ENCODE measurements at regions not wholly inside any gene's neighbourhood (a gene's known extent, or its start where the extent isn't known, plus 50 kb on each side); places are given as distances from the start of the nearest gene placed in this dataset.
A peak's percentile ranks its signal among the peaks of the same experiment; 100 is the strongest.
"Not testable (repeated sequence)": the region's sequence is repeated elsewhere in the genome, so short reads cannot be mapped to it uniquely, and the experiment has no call there.

DNA sequence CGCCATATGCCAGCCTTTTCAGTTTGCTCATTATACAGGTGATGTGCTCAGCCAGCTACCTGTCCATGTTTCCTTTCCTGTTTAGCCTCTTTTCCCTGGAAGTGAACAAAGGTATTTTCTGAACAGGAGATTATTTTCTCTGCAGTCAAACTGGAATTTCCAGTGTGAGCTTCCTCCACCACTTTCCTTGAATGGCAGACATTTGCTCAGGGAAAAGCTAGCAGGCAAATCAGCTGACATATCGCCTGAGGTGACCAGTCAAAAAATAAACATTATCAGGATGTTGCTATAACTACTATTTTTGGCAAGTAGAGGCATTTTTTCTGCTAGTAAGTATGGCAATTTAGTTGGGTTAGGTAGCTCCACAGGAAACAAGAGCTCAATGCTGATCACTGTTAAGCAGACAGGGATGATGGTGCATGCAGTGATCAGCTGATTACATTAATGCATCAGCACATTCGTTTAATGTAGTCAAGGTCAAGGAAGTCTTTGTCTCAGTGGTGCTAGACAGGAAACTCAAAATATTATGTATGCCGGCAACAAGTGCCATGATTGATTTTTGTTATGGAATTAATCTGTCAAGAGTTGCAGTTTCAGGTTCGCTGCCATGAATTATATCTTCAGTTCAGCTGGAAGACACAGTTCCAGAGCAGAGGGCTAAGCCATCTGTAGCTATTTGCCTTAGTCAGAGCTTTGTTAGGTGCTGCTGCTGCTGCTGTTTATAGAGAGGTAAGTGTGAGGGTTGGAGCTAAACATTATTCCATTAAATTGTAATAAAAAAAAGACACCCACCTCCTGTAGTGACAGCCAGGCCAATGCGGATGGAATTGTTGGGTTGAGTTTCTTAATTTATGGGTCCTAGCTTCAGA lies 179.7 kb upstream of the ST6GALNAC5 start:
- DNase-seq (ENCODE audit: low spot score) (no peak), ATAC-seq (no peak)
- H3K9me3 Mint-ChIP-seq, result peaks cover 4% of the 10 kb centered on the region
- H3K36me3 Mint-ChIP-seq, result no peaks in the 10 kb centered on the region
- H3K27me3 Mint-ChIP-seq, result no peaks in the 10 kb centered on the region
- no peak overlapping the region for H3K4me3 Mint-ChIP-seq
- H3K27ac Mint-ChIP-seq, result no peak overlapping the region
- no peaks in the 10 kb centered on the region for H3K4me1 Mint-ChIP-seq (ENCODE audit: low read depth in 2 of 2)

DNA sequence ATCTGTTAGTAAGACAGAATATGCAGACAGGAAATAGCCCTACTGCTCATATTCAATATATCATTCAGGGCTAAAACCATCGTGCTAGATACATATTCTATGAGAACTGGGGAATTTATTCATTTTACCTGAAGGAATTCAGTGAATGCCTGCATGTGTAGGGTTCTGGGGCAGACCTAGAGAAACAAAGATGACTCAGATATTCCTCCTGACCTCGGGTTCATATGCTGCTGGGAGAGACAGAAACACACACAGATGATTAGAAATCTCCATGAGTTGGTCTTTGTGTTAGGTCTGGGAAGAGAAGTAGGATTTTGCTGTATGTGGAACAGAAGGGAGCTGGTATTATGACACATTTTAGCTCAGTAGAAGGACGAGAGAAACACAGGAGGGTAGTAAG lies 176.5 kb upstream of the ST6GALNAC5 start:
- Mint-ChIP-seq H3K4me3 (no peak overlapping the region), H3K4me1 (ENCODE audit: low read depth in 2 of 2) (no peaks in the 10 kb centered on the region), H3K9me3 (peaks cover 18% of the 10 kb centered on the region), H3K27ac (no peak overlapping the region), H3K27me3 (no peaks in the 10 kb centered on the region), H3K36me3 (no peaks in the 10 kb centered on the region)
- ATAC-seq (no peak), DNase-seq (ENCODE audit: low spot score) (no peak)

DNA sequence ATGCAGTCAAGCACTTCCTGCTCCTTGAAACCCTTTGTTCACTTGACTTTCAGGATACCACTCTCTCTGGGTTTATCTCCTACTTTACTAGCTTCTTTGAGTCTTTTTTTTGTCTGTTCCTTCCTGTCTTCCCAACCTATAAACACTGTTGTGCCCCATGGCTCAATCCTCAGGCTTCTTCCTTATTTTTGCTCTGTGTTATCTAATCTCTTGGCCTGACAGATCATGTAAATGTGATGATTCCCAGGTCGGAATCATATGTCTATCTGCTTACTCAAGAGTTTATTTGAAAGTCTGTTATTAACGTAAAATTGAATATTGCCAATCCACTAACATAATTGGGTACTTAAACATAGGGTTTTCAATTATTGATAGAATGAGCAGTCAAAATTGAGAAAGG lies 171.7 kb upstream of the ST6GALNAC5 start:
- no peaks in the 10 kb centered on the region for H3K4me1 Mint-ChIP-seq (ENCODE audit: low read depth in 2 of 2)
- H3K36me3 Mint-ChIP-seq, result no peaks in the 10 kb centered on the region
- no peak overlapping the region for H3K27ac Mint-ChIP-seq
- H3K9me3 Mint-ChIP-seq, result peaks cover 18% of the 10 kb centered on the region
- no peaks in the 10 kb centered on the region for H3K27me3 Mint-ChIP-seq
- no peak overlapping the region for H3K4me3 Mint-ChIP-seq
- no peak for DNase-seq (ENCODE audit: low spot score)
- ATAC-seq, result no peak

DNA sequence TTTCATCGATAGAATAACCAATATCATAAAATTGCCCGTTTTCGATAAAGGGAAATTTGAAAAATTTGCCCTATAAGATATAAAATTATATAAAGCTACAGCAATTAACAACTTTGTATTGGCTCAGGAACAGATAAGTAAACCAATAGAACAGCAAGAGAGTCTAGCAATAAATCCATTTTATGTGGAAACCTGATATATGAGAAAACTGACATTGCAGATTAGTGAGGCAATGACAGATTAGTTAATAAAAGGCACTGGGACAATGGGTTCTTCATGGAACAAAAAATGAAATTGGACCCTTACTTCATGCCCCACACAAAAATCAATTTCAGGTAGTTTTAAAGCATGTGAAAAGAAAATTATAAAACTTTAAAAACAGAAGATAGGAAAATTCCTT lies 169.9 kb upstream of the ST6GALNAC5 start:
- DNase-seq (ENCODE audit: low spot score) (no peak), ATAC-seq (no peak)
- no peaks in the 10 kb centered on the region for H3K36me3 Mint-ChIP-seq
- H3K9me3 Mint-ChIP-seq, result peaks cover 14% of the 10 kb centered on the region
- no peak overlapping the region for H3K27ac Mint-ChIP-seq
- H3K4me3 Mint-ChIP-seq, result no peak overlapping the region
- no peaks in the 10 kb centered on the region for H3K4me1 Mint-ChIP-seq (ENCODE audit: low read depth in 2 of 2)
- no peaks in the 10 kb centered on the region for H3K27me3 Mint-ChIP-seq

DNA sequence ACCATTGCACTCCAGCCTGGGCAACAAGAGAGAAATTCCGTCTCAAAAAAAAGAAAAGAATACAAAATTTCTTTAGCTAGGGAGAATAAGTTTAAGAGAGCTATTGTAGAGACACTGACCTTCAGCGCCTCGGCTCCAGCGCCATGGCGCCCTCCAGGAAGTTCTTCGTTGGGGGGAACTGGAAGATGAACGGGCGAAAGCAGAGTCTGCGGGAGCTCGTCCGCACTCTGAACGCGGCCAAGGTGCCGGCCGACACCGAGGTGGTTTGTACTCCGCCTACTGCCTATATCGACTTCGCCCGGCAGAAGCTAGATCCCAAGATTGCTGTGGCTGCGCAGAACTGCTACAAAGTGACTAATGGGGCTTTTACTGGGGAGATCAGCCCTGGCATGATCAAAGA lies 167.6 kb upstream of the ST6GALNAC5 start:
- not testable (repeated sequence) for DNase-seq (ENCODE audit: low spot score); H3K4me3 Mint-ChIP-seq; H3K9me3 Mint-ChIP-seq; H3K27ac Mint-ChIP-seq; H3K36me3 Mint-ChIP-seq; H3K4me1 Mint-ChIP-seq (ENCODE audit: low read depth in 2 of 2); H3K27me3 Mint-ChIP-seq
- peak in 1 of 2 donors; percentile 57 for ATAC-seq

DNA sequence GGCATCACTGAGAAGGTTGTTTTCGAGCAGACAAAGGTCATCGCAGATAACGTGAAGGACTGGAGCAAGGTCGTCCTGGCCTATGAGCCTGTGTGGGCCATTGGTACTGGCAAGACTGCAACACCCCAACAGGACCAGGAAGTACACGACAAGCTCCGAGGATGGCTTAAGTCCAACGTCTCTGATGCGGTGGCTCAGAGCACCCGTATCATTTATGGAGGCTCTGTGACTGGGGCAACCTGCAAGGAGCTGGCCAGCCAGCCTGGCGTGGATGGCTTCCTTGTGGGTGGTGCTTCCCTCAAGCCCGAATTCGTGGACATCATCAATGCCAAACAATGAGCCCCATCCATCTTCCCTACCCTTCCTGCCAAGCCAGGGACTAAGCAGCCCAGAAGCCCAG lies 167.1 kb upstream of the ST6GALNAC5 start:
- not testable (repeated sequence) for H3K27ac Mint-ChIP-seq; DNase-seq (ENCODE audit: low spot score); H3K9me3 Mint-ChIP-seq; H3K4me3 Mint-ChIP-seq; H3K27me3 Mint-ChIP-seq; H3K4me1 Mint-ChIP-seq (ENCODE audit: low read depth in 2 of 2); H3K36me3 Mint-ChIP-seq
- ATAC-seq, result peak; percentile 15 to 27

DNA sequence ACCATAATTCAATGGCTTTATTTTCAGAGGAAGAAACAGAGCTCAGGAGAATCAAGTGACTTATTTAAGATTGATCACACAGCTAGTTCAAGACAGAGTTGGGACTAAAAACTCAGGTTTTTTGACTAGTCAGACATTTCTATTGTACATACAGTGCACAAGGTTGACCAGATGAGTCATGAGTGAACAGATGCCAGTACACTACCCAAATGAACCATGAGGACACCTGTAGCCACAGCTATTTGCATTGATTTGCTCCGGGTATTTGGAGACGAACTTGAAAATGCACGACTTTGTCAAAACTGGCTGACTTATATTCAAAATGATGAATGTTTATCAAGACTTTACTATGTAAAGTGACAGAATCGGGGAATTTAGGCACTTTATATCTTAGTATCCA lies 161.7 kb upstream of the ST6GALNAC5 start:
- Mint-ChIP-seq H3K27me3 (no peaks in the 10 kb centered on the region), H3K4me1 (ENCODE audit: low read depth in 2 of 2) (no peaks in the 10 kb centered on the region), H3K9me3 (no peaks in the 10 kb centered on the region), H3K36me3 (no peaks in the 10 kb centered on the region), H3K4me3 (no peak overlapping the region), H3K27ac (no peak overlapping the region)
- DNase-seq (ENCODE audit: low spot score), result no peak
- no peak for ATAC-seq

DNA sequence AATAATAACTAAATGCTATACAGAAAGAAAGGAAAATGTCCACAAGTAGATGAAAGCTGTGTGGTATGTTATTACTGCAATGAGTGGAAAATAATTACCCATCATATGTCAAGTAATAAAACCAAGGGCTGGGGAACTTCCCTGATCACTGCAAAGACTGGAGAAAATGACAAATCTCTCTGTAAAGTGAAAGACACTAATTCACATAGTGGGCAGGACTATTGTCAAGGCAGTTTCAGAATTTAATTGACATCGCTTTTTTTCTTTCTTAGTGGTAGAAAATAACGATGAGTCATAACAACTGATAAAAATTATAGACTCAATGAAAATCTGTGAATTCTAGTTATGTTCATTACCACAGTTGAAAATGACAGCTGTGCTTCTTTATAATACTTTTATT lies 153.7 kb upstream of the ST6GALNAC5 start:
- peaks cover 0 to 10% of the 10 kb centered on the region in 2 donors for H3K27me3 Mint-ChIP-seq
- DNase-seq (ENCODE audit: low spot score) (no peak), ATAC-seq (no peak)
- peaks cover 5% of the 10 kb centered on the region for H3K9me3 Mint-ChIP-seq
- no peaks in the 10 kb centered on the region for H3K36me3 Mint-ChIP-seq
- no peaks in the 10 kb centered on the region for H3K4me1 Mint-ChIP-seq (ENCODE audit: low read depth in 2 of 2)
- no peak overlapping the region for H3K4me3 Mint-ChIP-seq
- no peak overlapping the region for H3K27ac Mint-ChIP-seq

DNA sequence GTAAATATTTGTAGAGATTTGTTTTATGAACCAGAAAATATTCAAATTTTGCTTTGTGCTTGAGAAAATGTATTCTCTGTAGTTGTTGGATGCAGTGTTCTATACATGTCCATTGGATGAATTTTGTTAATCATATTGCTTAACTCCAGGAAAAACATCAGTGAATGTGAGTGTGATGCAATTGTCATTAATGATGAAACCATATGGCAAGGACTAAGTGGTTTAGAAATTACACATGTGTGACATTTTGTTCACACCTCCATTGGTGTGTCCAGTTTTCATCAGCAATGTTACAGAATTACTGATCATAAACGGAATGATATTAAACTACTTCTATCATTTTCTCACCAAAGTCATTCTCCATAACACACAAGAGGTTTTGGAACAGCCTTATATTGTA lies 151.8 kb upstream of the ST6GALNAC5 start:
- Mint-ChIP-seq H3K4me3 (no peak overlapping the region), H3K4me1 (ENCODE audit: low read depth in 2 of 2) (no peaks in the 10 kb centered on the region)

DNA sequence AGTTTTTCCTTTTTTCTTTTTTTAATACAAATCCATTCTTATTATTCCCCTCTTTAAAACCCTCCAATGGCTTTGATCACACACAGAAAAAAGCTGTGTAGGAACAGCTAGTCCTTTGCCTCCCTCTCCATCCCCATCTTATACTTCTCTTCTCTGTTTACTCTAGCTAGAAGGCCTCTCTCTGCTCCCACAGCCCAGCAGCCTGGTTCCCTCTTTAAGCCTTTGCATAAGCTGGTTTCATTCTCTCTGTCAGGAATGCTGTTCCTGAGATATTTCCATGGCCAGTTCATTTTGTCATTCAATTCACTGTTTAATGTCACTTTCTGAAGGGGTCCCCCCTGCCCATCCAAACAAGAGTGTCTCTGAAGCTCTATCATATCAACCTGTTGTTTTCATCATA lies 143.3 kb upstream of the ST6GALNAC5 start:
- ATAC-seq (no peak), DNase-seq (ENCODE audit: low spot score) (no peak)
- Mint-ChIP-seq H3K36me3 (no peaks in the 10 kb centered on the region), H3K4me3 (no peak overlapping the region), H3K27ac (no peak overlapping the region), H3K27me3 (peaks cover 0 to 3% of the 10 kb centered on the region in 2 donors), H3K9me3 (peaks cover 4% of the 10 kb centered on the region), H3K4me1 (ENCODE audit: low read depth in 2 of 2) (no peaks in the 10 kb centered on the region)

More for the DNA sequence above, 151.8 kb upstream of the ST6GALNAC5 start:
- no peak for ATAC-seq
- no peak overlapping the region for H3K27ac Mint-ChIP-seq
- no peak for DNase-seq (ENCODE audit: low spot score)
- H3K36me3 Mint-ChIP-seq, result no peaks in the 10 kb centered on the region
- peaks cover 0 to 10% of the 10 kb centered on the region in 2 donors for H3K27me3 Mint-ChIP-seq
- H3K9me3 Mint-ChIP-seq, result peaks cover 5% of the 10 kb centered on the region

DNA sequence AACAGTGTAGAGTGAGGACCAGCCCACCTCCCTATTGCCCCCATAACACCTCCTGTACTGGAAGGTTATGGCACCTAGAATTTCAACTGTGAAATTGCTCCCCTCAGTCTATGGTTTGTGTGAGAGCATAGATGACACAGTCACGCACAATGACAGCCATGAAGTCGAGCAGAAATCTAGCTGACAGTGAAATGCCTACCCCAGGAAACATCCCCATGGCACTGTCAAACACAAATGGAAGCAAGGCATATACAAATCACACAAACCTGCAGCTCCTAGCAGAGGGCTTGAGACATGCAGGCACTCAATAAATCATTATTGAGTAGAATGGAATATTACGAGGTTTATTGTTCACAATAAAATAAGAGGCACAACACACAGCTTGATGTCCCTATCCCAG lies 142.5 kb upstream of the ST6GALNAC5 start:
- no peaks in the 10 kb centered on the region for H3K4me1 Mint-ChIP-seq (ENCODE audit: low read depth in 2 of 2)
- H3K36me3 Mint-ChIP-seq, result no peaks in the 10 kb centered on the region
- peaks cover 4% of the 10 kb centered on the region for H3K9me3 Mint-ChIP-seq
- ATAC-seq (no peak), DNase-seq (ENCODE audit: low spot score) (no peak)
- H3K4me3 Mint-ChIP-seq, result no peak overlapping the region
- H3K27me3 Mint-ChIP-seq, result peaks cover 0 to 3% of the 10 kb centered on the region in 2 donors
- H3K27ac Mint-ChIP-seq, result no peak overlapping the region

DNA sequence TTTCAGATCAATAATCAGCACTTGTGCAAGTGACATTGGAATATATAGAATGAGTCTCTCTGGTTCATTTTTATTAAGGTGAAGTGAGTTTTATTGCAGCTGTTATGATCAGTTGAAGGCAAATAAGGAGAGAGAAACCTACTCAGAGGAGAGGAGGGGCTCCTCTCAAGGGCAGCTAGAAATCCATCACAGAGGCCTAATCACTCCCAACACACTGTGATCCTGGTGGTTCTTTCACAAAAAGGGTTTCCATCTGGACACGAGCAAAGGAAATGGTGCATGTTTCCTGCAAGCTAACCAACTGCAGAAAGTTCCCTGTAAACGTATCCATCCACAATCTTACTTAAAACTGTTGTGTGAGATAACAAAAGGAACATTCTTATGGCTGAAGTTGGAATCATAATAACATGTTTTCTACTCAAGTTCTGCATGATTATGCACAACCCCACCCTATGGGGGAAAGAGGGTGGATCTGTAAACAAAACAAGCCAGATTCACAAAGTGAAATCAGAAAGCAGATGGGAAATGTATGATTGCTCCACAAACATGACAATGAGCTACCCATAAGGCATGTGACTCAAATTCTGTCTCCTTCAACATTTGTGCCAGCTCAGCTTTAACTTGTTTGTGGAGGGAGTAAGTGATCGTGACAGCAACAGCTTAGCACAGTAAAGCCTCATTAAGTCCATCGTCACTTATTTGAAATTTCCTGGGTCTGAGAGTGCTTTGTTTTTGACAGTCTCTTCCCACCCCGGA lies 141.2 kb upstream of the ST6GALNAC5 start:
- Mint-ChIP-seq H3K27me3 (peaks cover 0 to 3% of the 10 kb centered on the region in 2 donors), H3K9me3 (peaks cover 4% of the 10 kb centered on the region), H3K27ac (no peak overlapping the region), H3K4me3 (no peak overlapping the region), H3K36me3 (no peaks in the 10 kb centered on the region), H3K4me1 (ENCODE audit: low read depth in 2 of 2) (no peaks in the 10 kb centered on the region)
- ATAC-seq (no peak), DNase-seq (ENCODE audit: low spot score) (no peak)

DNA sequence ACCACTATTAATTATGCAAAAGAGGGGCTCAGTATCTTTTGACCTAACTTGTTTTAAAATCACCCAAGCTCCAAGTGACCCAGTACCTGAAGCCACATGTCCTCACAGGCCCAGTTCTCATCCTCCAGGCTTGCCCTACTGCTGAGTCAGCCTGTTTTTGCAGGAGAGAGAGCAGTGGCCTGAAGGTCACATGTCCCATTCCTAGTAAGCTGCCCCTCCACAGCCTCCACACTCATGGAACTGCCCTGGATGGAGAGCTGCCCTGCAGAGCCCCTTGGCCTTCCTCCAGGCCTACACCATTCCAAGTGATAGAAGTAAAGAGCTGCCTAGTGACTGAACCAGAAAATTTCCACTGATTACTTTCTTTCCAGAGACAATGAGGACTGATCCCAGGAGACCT lies 139.8 kb upstream of the ST6GALNAC5 start:
- Mint-ChIP-seq H3K4me1 (ENCODE audit: low read depth in 2 of 2) (no peaks in the 10 kb centered on the region), H3K27me3 (peaks cover 0 to 3% of the 10 kb centered on the region in 2 donors), H3K4me3 (no peak overlapping the region), H3K27ac (no peak overlapping the region), H3K36me3 (no peaks in the 10 kb centered on the region), H3K9me3 (peaks cover 4% of the 10 kb centered on the region)
- DNase-seq (ENCODE audit: low spot score), result no peak
- ATAC-seq, result no peak

DNA sequence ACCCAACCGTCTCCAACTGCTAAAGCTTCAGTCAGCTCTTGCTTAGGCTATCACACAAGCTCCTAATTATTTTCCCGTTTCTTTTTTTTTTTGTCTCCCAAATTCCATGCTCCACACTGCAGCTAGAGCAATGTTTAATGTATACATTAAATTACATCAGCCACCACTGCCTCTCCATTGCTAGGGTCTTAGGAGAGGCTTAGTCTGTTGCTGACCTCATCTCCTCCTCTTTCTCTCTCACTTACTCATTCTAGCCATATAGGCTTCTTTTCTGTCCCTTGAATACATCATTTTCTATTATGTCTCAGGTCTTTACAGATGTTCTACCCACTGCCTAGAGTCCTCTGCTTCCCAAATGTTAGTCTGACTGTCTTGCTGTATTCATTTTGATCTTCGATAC lies 138.1 kb upstream of the ST6GALNAC5 start:
- peaks cover 0 to under 1% of the 10 kb centered on the region in 2 donors for H3K27me3 Mint-ChIP-seq
- no peaks in the 10 kb centered on the region for H3K36me3 Mint-ChIP-seq
- ATAC-seq (no peak), DNase-seq (ENCODE audit: low spot score) (no peak)
- H3K4me3 Mint-ChIP-seq, result no peak overlapping the region
- H3K9me3 Mint-ChIP-seq, result peaks cover under 1% of the 10 kb centered on the region
- H3K27ac Mint-ChIP-seq, result no peak overlapping the region
- no peaks in the 10 kb centered on the region for H3K4me1 Mint-ChIP-seq (ENCODE audit: low read depth in 2 of 2)
